Heart right ventricle (tissue), 16 donors: ENCODE measurements at regions not wholly inside any gene's neighbourhood (a gene's known extent, or its start where the extent isn't known, plus 50 kb on each side); places are given as distances from the start of the nearest gene placed in this dataset.

Experiments
- ATAC-seq, 8 donors: fragments of 200-7000 bp; cut with Tn5 transposase; one replicate each; pipeline ENCODE4 v1.9.1; 2020; ENCODE audit warnings: mild to moderate bottlenecking in 8 of 8, moderate library complexity in 8 of 8, moderate number of reproducible peaks in 1 of 8
- DNase-seq, 2 donors: peaks; one replicate each; pipeline ENCODE4 v3.0.0-alpha.2; 2020
- H3K27ac ChIP-seq, 10 donors: fragments of 200-600 bp; sonication (generic) in 2 of 10; one replicate each; pipeline versions ENCODE4 v1.5.0 to v1.8.0; 2020 to 2022; ENCODE audit warnings: mild to moderate bottlenecking in 3 of 10
- H3K27me3 ChIP-seq, 7 donors: fragments of 200-600 bp; one replicate each; pipeline ENCODE4 v1.8.0; 2021 to 2022; ENCODE audit warnings: mild to moderate bottlenecking in 2 of 7
- H3K36me3 ChIP-seq, 9 donors: fragments of 200-600 bp; sonication (generic) in 1 of 9; one replicate each; pipeline versions ENCODE4 v1.5.0 to v1.8.0; 2020 to 2022; ENCODE audit warnings: mild to moderate bottlenecking in 2 of 9
- H3K4me1 ChIP-seq, 9 donors: fragments of 200-600 bp; sonication (generic) in 1 of 9; one replicate each; pipeline versions ENCODE4 v1.5.0 to v1.8.0; 2020 to 2022; ENCODE audit warnings: mild to moderate bottlenecking in 4 of 9
- H3K4me3 ChIP-seq, 10 donors: fragments of 200-600 bp; sonication (generic) in 2 of 10; one replicate each; pipeline versions ENCODE4 v1.5.0 to v1.8.0; 2020 to 2022; ENCODE audit warnings: mild to moderate bottlenecking in 7 of 10, moderate library complexity in 2 of 10
- H3K9me3 ChIP-seq, 11 donors: fragments of 200-600 bp in 10 of 11; sonication (generic) in 2 of 11; one replicate each; pipeline versions ENCODE4 v1.5.0 to v1.8.0; 2013 to 2022; ENCODE audit warnings: mild to moderate bottlenecking in 2 of 11, control low read depth in 1 of 11, moderate library complexity in 1 of 11
- WGBS, 2 donors: extraction: QIAGEN DNeasy Blood & Tissue Kit; methylation state at CpG; one replicate each; pipeline ENCODE4 v1.1.7; 2013; ENCODE audit warnings: inconsistent platforms in 1 of 2; 5-methylcytosine and 5-hydroxymethylcytosine counted together
- intact Hi-C, 10 donors: fragments of 100-400 bp; cut with DNase I; formaldehyde crosslinking; loops; one replicate each; pipeline versions ENCODE4 v1.11.1 to v1.14.2; 2022
- TF ChIP-seq, protein P1 (sequence below), 9 donors: fragments of 200-600 bp; sonication (generic) in 2 of 9; IDR thresholded peaks; one replicate each; pipeline versions ENCODE4 v1.5.0 to v1.8.0; 2021 to 2022; ENCODE audit warnings: antibody characterized with exemption in 9 of 9, mild to moderate bottlenecking in 5 of 9, moderate library complexity in 1 of 9
- donor health status: Arrhythmogenic right ventricular cardiomyopathy.
- donor health status: ischemic (EF 13 %, LVEDD 7.1; RV severe dilation, severe dysfunction).
- donor health status: healthy with polysubstance abuse.
- donor health status: DM: no; HTN: yes; CAD: no.
- donor health status: DM: no; HTN: no; CAD: no.
- donor health status: ischemic (EF 25% LVEDD 6.9; RV normal size, moderate dysfunction).
- donor health status: ischemic (EF 25% LVEDD 5.7; RV mildly dilated, moderate dysfunction).
- donor health status: healthy.
- donor health status: DM: yes; HTN: yes; CAD: no.
- donor health status: Ischemic cardiomyopathy.
- donor health status: ischemic (EF 35%, LVEDD 5.7; RV mildly dilated, moderate dysfunction).
- donor health status: nonischemic (EF 11% LVEDD 7.7; RV severe dilation, severe dysfunction).
- donor health status: DM: yes; HTN: yes; CAD: no.
- donor health status: PGD.
- donor health status: ischemic (EF 29% LVEDD 5.4; RV normal size, mild dysfunction).
- donor health status: nonischemic (EF 23%, LVEDD 6.1; RV moderate dilation, normal function).

DNA sequence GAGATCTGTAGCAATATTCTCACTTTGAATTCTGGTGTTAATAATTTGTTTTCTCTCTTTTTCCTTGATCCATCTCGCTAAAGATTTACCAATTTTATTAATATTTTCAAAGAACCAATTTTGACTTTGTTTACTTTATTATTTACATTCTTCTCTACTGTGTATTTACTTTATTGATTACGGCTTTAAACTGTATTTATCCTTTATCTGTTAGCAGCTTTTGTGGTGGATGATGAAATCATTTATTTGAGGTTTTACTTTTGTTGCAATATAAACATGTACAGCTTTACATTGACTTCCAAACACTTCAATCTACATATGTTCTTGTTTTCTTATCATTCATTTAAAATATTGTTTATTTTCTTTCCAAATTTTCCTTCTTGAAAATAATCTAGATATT is 719.9 kb downstream of the ADCYAP1 start:
- 64 to 66% methylated on average over 2 of the region's 2 CpGs for WGBS, 2 donors
- intact Hi-C loops = no loop called here

DNA sequence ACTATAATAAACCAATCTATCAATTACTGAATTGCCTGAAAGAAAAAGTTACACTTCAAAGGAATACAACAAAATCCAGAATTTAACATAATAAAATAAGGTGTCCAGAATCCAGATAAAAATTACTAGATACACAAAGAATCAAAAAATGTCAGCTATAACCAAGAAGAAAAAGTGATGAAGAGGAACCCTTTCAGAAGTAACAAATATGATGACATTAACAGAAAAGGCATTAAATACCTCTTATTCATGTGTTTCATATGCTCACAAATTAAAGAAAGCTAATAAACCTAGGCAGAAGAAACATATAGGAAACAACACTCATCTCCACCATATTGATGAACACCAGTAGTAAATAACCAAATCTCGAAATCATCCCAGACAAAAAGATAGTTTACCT is 722.8 kb downstream of the ADCYAP1 start:
- ATAC-seq = no peak
- Histone ChIP-seq H3K27me3 (no peaks in the 10 kb centered on the region), H3K9me3 (peaks cover 0 to 29% (median 5%) of the 10 kb centered on the region in 11 donors), H3K4me1 (no peaks in the 10 kb centered on the region), H3K4me3 (no peak overlapping the region), H3K27ac (no peak overlapping the region), H3K36me3 (no peaks in the 10 kb centered on the region)
- TF ChIP-seq, protein P1, sequence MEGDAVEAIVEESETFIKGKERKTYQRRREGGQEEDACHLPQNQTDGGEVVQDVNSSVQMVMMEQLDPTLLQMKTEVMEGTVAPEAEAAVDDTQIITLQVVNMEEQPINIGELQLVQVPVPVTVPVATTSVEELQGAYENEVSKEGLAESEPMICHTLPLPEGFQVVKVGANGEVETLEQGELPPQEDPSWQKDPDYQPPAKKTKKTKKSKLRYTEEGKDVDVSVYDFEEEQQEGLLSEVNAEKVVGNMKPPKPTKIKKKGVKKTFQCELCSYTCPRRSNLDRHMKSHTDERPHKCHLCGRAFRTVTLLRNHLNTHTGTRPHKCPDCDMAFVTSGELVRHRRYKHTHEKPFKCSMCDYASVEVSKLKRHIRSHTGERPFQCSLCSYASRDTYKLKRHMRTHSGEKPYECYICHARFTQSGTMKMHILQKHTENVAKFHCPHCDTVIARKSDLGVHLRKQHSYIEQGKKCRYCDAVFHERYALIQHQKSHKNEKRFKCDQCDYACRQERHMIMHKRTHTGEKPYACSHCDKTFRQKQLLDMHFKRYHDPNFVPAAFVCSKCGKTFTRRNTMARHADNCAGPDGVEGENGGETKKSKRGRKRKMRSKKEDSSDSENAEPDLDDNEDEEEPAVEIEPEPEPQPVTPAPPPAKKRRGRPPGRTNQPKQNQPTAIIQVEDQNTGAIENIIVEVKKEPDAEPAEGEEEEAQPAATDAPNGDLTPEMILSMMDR (IDR thresholded peaks at IDR 0.05) = no peak
- intact Hi-C loops = no loop called here
- DNase-seq = no peak
- 54 to 79% methylated on average over 1 of the region's 1 CpG for WGBS, 2 donors

More for the DNA sequence above, 719.9 kb downstream of the ADCYAP1 start:
- no peak for DNase-seq
- Histone ChIP-seq H3K9me3 (peaks cover 0 to 9% (median 0%) of the 10 kb centered on the region in 11 donors), H3K27me3 (no peaks in the 10 kb centered on the region), H3K36me3 (no peaks in the 10 kb centered on the region), H3K4me1 (no peaks in the 10 kb centered on the region), H3K4me3 (no peak overlapping the region), H3K27ac (no peak overlapping the region)
- no peak for ATAC-seq
- TF ChIP-seq, protein P1 (IDR thresholded peaks at IDR 0.05) = no peak

DNA sequence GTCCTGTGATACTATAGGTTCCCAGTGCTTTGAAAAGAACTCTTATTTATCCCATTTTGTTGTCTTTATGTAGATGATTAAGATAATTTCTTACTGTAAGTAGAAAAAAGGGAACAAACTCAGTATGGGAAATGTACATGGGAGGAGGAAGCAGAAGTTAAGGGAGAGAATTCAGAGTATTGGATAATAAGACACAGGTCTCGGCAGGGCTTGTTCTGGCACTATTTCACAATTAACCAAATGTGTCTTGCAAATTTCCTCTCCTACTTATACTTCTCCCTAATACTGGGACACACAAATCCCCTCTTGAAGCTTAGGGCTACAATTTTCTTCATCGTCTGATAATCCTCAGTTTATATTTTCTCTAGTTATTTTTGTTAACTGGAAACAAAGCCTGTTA is 744.0 kb downstream of the ADCYAP1 start:
- ATAC-seq (peak in 3 of 8 donors; percentile 34 to 53 (median 49)), DNase-seq (no peak)
- Histone ChIP-seq H3K4me3 (no peak overlapping the region), H3K27ac (peak overlapping the region in 1 of 10 donors; percentile 66), H3K4me1 (no peaks in the 10 kb centered on the region), H3K27me3 (no peaks in the 10 kb centered on the region), H3K9me3 (no peaks in the 10 kb centered on the region), H3K36me3 (no peaks in the 10 kb centered on the region)
- WGBS, 2 donors = 42% methylated on average over 2 of the region's 2 CpGs
- TF ChIP-seq, protein P1 (IDR thresholded peaks at IDR 0.05) = no peak
- intact Hi-C loops = no loop called here

DNA sequence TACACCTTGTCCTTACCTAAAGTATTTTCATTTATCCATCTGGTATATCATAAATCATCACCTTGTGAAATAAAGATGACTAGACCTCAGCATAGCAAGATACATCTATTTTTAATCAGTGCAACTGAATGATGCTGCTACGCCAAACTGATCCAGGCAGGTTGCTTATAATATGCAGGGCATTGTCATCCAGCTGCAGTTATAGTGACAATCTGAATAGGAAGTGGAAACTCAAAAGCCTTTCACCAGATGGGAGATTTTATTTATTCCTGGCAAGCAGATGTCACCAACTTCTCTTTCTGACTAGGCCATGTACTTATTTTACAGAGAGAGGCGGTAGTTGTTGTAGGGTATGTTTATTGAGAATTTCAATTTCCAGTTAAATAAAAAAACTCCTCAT is 747.3 kb downstream of the ADCYAP1 start:
- no peaks in the 10 kb centered on the region for H3K9me3 ChIP-seq
- no peaks in the 10 kb centered on the region for H3K36me3 ChIP-seq
- intact Hi-C loops = no loop called here
- ATAC-seq = no peak
- no peak overlapping the region for H3K4me3 ChIP-seq
- DNase-seq = no peak
- TF ChIP-seq, protein P1 (IDR thresholded peaks at IDR 0.05) = no peak
- WGBS, 2 donors = 46 to 65% methylated on average over 2 of the region's 2 CpGs
- H3K4me1 ChIP-seq = no peaks in the 10 kb centered on the region
- H3K27me3 ChIP-seq = no peaks in the 10 kb centered on the region
- no peak overlapping the region for H3K27ac ChIP-seq
